Skeletal muscle tissue (tissue), 3 donors: ENCODE measurements at regions not wholly inside any gene's neighbourhood (a gene's known extent, or its start where the extent isn't known, plus 50 kb on each side); places are given as distances from the start of the nearest gene placed in this dataset.
"Not testable (repeated sequence)": the region's sequence is repeated elsewhere in the genome, so short reads cannot be mapped to it uniquely, and the experiment has no call there.

Experiments used
- H3K27ac ChIP-seq: one replicate; pipeline ENCODE4 v1.7.0; 2013; ENCODE audit warnings: mild to moderate bottlenecking, low read depth, low read length, inconsistent platforms
- H3K27me3 ChIP-seq, 3 donors: one replicate each; pipeline ENCODE4 v1.7.0; 2013; ENCODE audit warnings: low read length in 3 of 3; ENCODE audit not compliant: control insufficient read depth in 3 of 3, insufficient read depth in 3 of 3
- H3K36me3 ChIP-seq, 3 donors: one replicate each; pipeline ENCODE4 v1.7.0; 2013; ENCODE audit warnings: low read length in 3 of 3; ENCODE audit not compliant: control insufficient read depth in 3 of 3, insufficient read depth in 3 of 3
- H3K4me1 ChIP-seq, 3 donors: one replicate each; pipeline ENCODE4 v1.7.0; 2013; ENCODE audit warnings: low read length in 3 of 3, mild to moderate bottlenecking in 3 of 3; ENCODE audit not compliant: control insufficient read depth in 3 of 3, insufficient read depth in 3 of 3
- H3K4me3 ChIP-seq, 3 donors: one replicate each; pipeline ENCODE4 v1.7.0; 2013; ENCODE audit warnings: low read length in 3 of 3
- H3K9ac ChIP-seq, 3 donors: one replicate each; pipeline ENCODE4 v1.7.0; 2013; ENCODE audit warnings: low read length in 3 of 3, mild to moderate bottlenecking in 3 of 3, moderate library complexity in 2 of 3, low read depth in 1 of 3
- H3K9me3 ChIP-seq, 3 donors: one replicate each; pipeline ENCODE4 v1.7.0; 2013; ENCODE audit warnings: low read length in 3 of 3; ENCODE audit not compliant: control insufficient read depth in 3 of 3
- donor health status: Osteomylitis.

GRCh38 chr15:78708713-78709260 is 67.8 kb upstream of the CHRNB4 start:
- H3K9ac ChIP-seq = no peak overlapping the region
- H3K4me1 ChIP-seq = peaks cover 0 to 2% (median 0%) of the 10 kb centered on the region in 3 donors
- H3K27ac ChIP-seq = no peak overlapping the region
- H3K36me3 ChIP-seq = no peaks in the 10 kb centered on the region
- H3K4me3 ChIP-seq = peak overlapping the region in 1 of 3 donors; percentile 59
- H3K27me3 ChIP-seq = peaks cover 0 to 4% (median 3%) of the 10 kb centered on the region in 3 donors
- H3K9me3 ChIP-seq = no peaks in the 10 kb centered on the region

- not testable (repeated sequence) for H3K4me1 ChIP-seq, H3K27me3 ChIP-seq, H3K4me3 ChIP-seq
Measured at GRCh38 chr15:78706481-78707235, 65.6 kb upstream of the CHRNB4 start.

GRCh38 chr15:78703334-78704056 is 62.5 kb upstream of the CHRNB4 start:
- H3K9me3 ChIP-seq, H3K9ac ChIP-seq, H3K4me3 ChIP-seq, H3K27ac ChIP-seq, H3K27me3 ChIP-seq, H3K36me3 ChIP-seq, H3K4me1 ChIP-seq: not testable (repeated sequence)

More at GRCh38 chr15:78706481-78707235, 65.6 kb upstream of the CHRNB4 start:
- not testable (repeated sequence) for H3K9me3 ChIP-seq, H3K9ac ChIP-seq, H3K27ac ChIP-seq, H3K36me3 ChIP-seq

GRCh38 chr15:78702609-78703333 is 61.8 kb upstream of the CHRNB4 start:
- Histone ChIP-seq H3K27ac (no peak overlapping the region), H3K4me1 (no peaks in the 10 kb centered on the region), H3K9ac (no peak overlapping the region), H3K27me3 (peaks cover 0 to 3% (median 3%) of the 10 kb centered on the region in 3 donors), H3K36me3 (no peaks in the 10 kb centered on the region), H3K4me3 (no peak overlapping the region), H3K9me3 (no peaks in the 10 kb centered on the region)

- H3K4me3 ChIP-seq = no peak overlapping the region
- H3K9me3 ChIP-seq = no peaks in the 10 kb centered on the region
- no peaks in the 10 kb centered on the region for H3K27me3 ChIP-seq
- H3K36me3 ChIP-seq = no peaks in the 10 kb centered on the region
- no peak overlapping the region for H3K9ac ChIP-seq
- no peak overlapping the region for H3K27ac ChIP-seq
- H3K4me1 ChIP-seq = no peaks in the 10 kb centered on the region
Measured at GRCh38 chr15:78697449-78697848, 56.4 kb upstream of the CHRNB4 start.

- H3K27ac ChIP-seq = no peak overlapping the region
- no peak overlapping the region for H3K9ac ChIP-seq
- no peak overlapping the region for H3K4me3 ChIP-seq
- H3K4me1 ChIP-seq = no peaks in the 10 kb centered on the region
- H3K36me3 ChIP-seq = no peaks in the 10 kb centered on the region
- no peaks in the 10 kb centered on the region for H3K9me3 ChIP-seq
- H3K27me3 ChIP-seq = no peaks in the 10 kb centered on the region
Measured at GRCh38 chr15:78696436-78696835, 55.4 kb upstream of the CHRNB4 start.

- Histone ChIP-seq H3K36me3 (no peaks in the 10 kb centered on the region), H3K4me3 (no peak overlapping the region), H3K27me3 (no peaks in the 10 kb centered on the region), H3K9me3 (no peaks in the 10 kb centered on the region), H3K9ac (no peak overlapping the region), H3K4me1 (no peaks in the 10 kb centered on the region), H3K27ac (no peak overlapping the region)
Measured at GRCh38 chr15:78695854-78696253, 54.8 kb upstream of the CHRNB4 start.

- Histone ChIP-seq H3K27ac (no peak overlapping the region), H3K27me3 (no peaks in the 10 kb centered on the region), H3K4me1 (no peaks in the 10 kb centered on the region), H3K9ac (no peak overlapping the region), H3K36me3 (no peaks in the 10 kb centered on the region), H3K9me3 (no peaks in the 10 kb centered on the region), H3K4me3 (no peak overlapping the region)
Measured at GRCh38 chr15:78695046-78695671, 54.1 kb upstream of the CHRNB4 start.

- no peak overlapping the region for H3K9ac ChIP-seq
Measured at GRCh38 chr15:78691851-78692421, 50.9 kb upstream of the CHRNB4 start.

More at GRCh38 chr15:78691851-78692421, 50.9 kb upstream of the CHRNB4 start:
- no peaks in the 10 kb centered on the region for H3K4me1 ChIP-seq
- no peaks in the 10 kb centered on the region for H3K27me3 ChIP-seq
- H3K36me3 ChIP-seq = no peaks in the 10 kb centered on the region
- no peaks in the 10 kb centered on the region for H3K9me3 ChIP-seq
- H3K4me3 ChIP-seq = no peak overlapping the region
- H3K27ac ChIP-seq = no peak overlapping the region
